ENCODE measurements at regions not wholly inside any gene's neighbourhood (a gene's known extent, or its start where the extent isn't known, plus 50 kb on each side); places are given as distances from the start of the nearest gene placed in this dataset.

- TF ChIP-seq POLR2AphosphoS5 (IDR thresholded peaks at IDR 0.05) (no peak), CTCF (IDR thresholded peaks at IDR 0.05 in 8 of 11, conservative IDR thresholded peaks at IDR 0.05 in 3 of 11) (no peak), POLR2A (IDR thresholded peaks at IDR 0.05) (no peak)
Measured at GRCh38 chrX:39818750-39819149, 279.0 kb downstream of the BCOR start.

Data from spleen (tissue), 7 donors.